Fibroblast of lung (primary cell): ENCODE measurements at regions not wholly inside any gene's neighbourhood (a gene's known extent, or its start where the extent isn't known, plus 50 kb on each side); places are given as distances from the start of the nearest gene placed in this dataset.

Source experiments
- DNase-seq, 2 donors: peaks; one replicate each; pipeline versions ENCODE4 v3.0.0 to v3.0.0-alpha.2; 2010; ENCODE audit warnings: low read depth in 2 of 2
- H2AFZ ChIP-seq: 2 replicates; pipeline ENCODE4 v1.5.1; 2012; ENCODE audit warnings: low read length, control low read depth, inconsistent platforms
- H3K27ac ChIP-seq: 2 replicates; pipeline ENCODE4 v1.5.1; 2011; ENCODE audit warnings: low read length, control low read depth; ENCODE audit not compliant: insufficient read depth
- H3K27me3 ChIP-seq: 2 replicates; pipeline ENCODE4 v1.5.1; 2011; ENCODE audit warnings: mild to moderate bottlenecking, low read length; ENCODE audit not compliant: control insufficient read depth, insufficient read depth
- H3K36me3 ChIP-seq: 2 replicates; pipeline ENCODE4 v1.5.1; 2011; ENCODE audit warnings: low read length; ENCODE audit not compliant: control insufficient read depth, insufficient read depth
- H3K4me1 ChIP-seq: 2 replicates; pipeline ENCODE4 v1.5.1; 2011; ENCODE audit warnings: low read length; ENCODE audit not compliant: control insufficient read depth, insufficient read depth; ENCODE audit errors: extremely low read depth
- H3K4me2 ChIP-seq: 2 replicates; pipeline ENCODE4 v1.5.1; 2011; ENCODE audit warnings: low read length, control low read depth; ENCODE audit not compliant: insufficient read depth; ENCODE audit errors: extremely low read depth
- H3K4me3 ChIP-seq, 4 experiments: fragments of 200-600 bp in 1 of 4; sonication (generic) in 1 of 4; replicated peaks in 1 of 4; 2 replicates each; pipeline ENCODE4 v1.5.1; 2011 to 2016; ENCODE audit warnings: low read length in 4 of 4, low read depth in 3 of 4, mild to moderate bottlenecking in 3 of 4, control low read depth in 2 of 4, inconsistent platforms in 1 of 4, mixed read lengths in 1 of 4; ENCODE audit not compliant: insufficient read depth in 1 of 4; ENCODE audit errors: control extremely low read depth in 1 of 4
- H3K79me2 ChIP-seq: 2 replicates; pipeline ENCODE4 v1.5.1; 2012; ENCODE audit warnings: mild to moderate bottlenecking, low read length, inconsistent platforms; ENCODE audit not compliant: control insufficient read depth, insufficient read depth
- H3K9ac ChIP-seq: 2 replicates; pipeline ENCODE4 v1.5.1; 2011; ENCODE audit warnings: mild to moderate bottlenecking, low read length, control low read depth; ENCODE audit not compliant: insufficient read depth
- H3K9me3 ChIP-seq: 2 replicates; pipeline ENCODE4 v1.5.1; 2012; ENCODE audit warnings: low read depth, low read length; ENCODE audit not compliant: control insufficient read depth, insufficient read depth
- H4K20me1 ChIP-seq: 2 replicates; pipeline ENCODE4 v1.5.1; 2011; ENCODE audit warnings: low read length; ENCODE audit not compliant: control insufficient read depth, insufficient read depth; ENCODE audit errors: extremely low read depth
- EZH2 ChIP-seq: IDR thresholded peaks from 2 replicates; pipeline ENCODE4 v1.5.1; 2012; ENCODE audit warnings: low read length, control low read depth, mild to moderate bottlenecking; ENCODE audit errors: missing control alignments
- TF ChIP-seq, protein P1 (sequence below), 2 donors: IDR thresholded peaks in 1 of 2; conservative IDR thresholded peaks in 1 of 2; 1 replicate in 1 of 2; 2 replicates in 1 of 2; pipeline ENCODE4 v1.5.1; 2011 to 2012; ENCODE audit warnings: low read length in 2 of 2, control low read depth in 1 of 2, inconsistent platforms in 1 of 2, low read depth in 1 of 2, mild to moderate bottlenecking in 1 of 2

DNA sequence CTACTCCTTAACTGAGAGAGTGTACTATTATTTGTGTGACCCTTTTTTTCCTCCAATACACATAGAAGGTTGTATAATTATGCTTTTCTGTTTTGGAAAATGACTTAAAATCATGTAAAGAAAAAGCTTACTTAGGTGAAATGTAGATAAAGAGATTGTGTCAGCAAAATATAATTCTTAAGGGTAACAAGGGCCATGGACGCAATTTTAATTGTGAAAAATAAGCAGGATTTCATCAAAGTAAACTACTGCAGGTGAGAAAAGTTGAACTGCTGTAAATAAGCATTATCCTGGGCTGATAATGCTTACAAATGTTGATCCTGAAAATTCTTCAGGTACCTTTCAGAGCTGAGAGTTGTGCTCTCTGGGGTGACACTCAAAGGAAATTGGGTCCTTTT lies 141.5 kb downstream of the RPIA start:
- H3K36me3 ChIP-seq: no peaks in the 10 kb centered on the region
- H3K4me2 ChIP-seq: no peak overlapping the region
- no peaks in the 10 kb centered on the region for H3K27me3 ChIP-seq
- H3K27ac ChIP-seq: no peak overlapping the region
- no peak for DNase-seq
- H3K4me1 ChIP-seq: no peaks in the 10 kb centered on the region
- no peak for TF ChIP-seq EZH2
- TF ChIP-seq, protein P1, sequence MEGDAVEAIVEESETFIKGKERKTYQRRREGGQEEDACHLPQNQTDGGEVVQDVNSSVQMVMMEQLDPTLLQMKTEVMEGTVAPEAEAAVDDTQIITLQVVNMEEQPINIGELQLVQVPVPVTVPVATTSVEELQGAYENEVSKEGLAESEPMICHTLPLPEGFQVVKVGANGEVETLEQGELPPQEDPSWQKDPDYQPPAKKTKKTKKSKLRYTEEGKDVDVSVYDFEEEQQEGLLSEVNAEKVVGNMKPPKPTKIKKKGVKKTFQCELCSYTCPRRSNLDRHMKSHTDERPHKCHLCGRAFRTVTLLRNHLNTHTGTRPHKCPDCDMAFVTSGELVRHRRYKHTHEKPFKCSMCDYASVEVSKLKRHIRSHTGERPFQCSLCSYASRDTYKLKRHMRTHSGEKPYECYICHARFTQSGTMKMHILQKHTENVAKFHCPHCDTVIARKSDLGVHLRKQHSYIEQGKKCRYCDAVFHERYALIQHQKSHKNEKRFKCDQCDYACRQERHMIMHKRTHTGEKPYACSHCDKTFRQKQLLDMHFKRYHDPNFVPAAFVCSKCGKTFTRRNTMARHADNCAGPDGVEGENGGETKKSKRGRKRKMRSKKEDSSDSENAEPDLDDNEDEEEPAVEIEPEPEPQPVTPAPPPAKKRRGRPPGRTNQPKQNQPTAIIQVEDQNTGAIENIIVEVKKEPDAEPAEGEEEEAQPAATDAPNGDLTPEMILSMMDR (conservative IDR thresholded peaks at IDR 0.05 in 1 of 2, IDR thresholded peaks at IDR 0.05 in 1 of 2; ENCODE audit: low read depth in 1 of 2, low read length in 2 of 2): no peak
- H3K9ac ChIP-seq: no peak overlapping the region
- no peak overlapping the region for H2AFZ ChIP-seq
- H3K79me2 ChIP-seq: no peaks in the 10 kb centered on the region
- H3K4me3 ChIP-seq: no peak overlapping the region
- no peaks in the 10 kb centered on the region for H3K9me3 ChIP-seq
- H4K20me1 ChIP-seq: no peaks in the 10 kb centered on the region

DNA sequence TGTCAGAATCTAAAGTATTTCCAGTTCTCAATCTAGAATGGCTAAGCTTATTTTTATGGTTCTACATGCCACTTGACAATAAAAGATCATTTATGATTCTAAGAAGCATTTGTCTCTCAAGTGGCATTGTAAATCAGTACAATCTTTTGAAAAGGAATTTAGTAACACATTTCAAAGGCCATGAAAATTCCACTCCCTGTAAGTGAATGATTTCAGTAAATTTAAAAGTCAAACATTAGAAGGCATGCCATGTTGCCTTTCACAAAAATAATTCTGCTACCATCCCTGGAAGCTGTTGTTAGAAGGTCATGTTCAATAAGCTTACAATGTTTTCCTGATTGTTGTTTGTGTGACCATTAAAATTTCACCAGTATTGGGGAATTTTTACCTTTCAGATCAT lies 142.9 kb downstream of the RPIA start:
- Histone ChIP-seq H3K36me3 (no peaks in the 10 kb centered on the region), H3K9ac (no peak overlapping the region), H3K27ac (no peak overlapping the region), H3K79me2 (no peaks in the 10 kb centered on the region), H3K4me2 (no peak overlapping the region), H2AFZ (no peak overlapping the region), H3K9me3 (no peaks in the 10 kb centered on the region), H4K20me1 (no peaks in the 10 kb centered on the region), H3K4me3 (no peak overlapping the region), H3K27me3 (no peaks in the 10 kb centered on the region), H3K4me1 (no peaks in the 10 kb centered on the region)
- DNase-seq: no peak
- no peak for TF ChIP-seq EZH2
- TF ChIP-seq, protein P1 (conservative IDR thresholded peaks at IDR 0.05 in 1 of 2, IDR thresholded peaks at IDR 0.05 in 1 of 2; ENCODE audit: low read depth in 1 of 2, low read length in 2 of 2): no peak

DNA sequence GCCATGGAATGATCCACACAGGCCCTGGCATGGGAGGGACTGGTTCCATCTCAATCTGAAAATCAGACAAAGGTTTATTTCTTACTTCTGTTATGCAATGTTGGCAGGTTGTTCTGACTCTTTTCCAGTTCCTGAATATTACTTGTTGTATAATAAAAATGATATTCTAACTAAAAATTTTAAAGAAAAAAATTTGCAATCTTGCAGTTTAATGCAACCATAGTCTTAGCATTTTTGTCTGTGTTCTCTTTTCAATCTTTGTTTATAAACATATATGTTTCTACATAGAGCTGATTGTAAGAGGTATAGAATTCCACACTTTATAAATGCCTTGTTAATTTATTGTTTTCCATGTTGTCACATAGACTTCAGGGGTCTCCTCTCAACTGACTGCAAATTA lies 143.4 kb downstream of the RPIA start:
- no peaks in the 10 kb centered on the region for H3K79me2 ChIP-seq
- no peak for TF ChIP-seq EZH2
- TF ChIP-seq, protein P1 (conservative IDR thresholded peaks at IDR 0.05 in 1 of 2, IDR thresholded peaks at IDR 0.05 in 1 of 2; ENCODE audit: low read depth in 1 of 2, low read length in 2 of 2): no peak
- no peaks in the 10 kb centered on the region for H3K36me3 ChIP-seq
- no peak overlapping the region for H2AFZ ChIP-seq
- H3K4me2 ChIP-seq: no peak overlapping the region
- H3K27me3 ChIP-seq: no peaks in the 10 kb centered on the region
- no peak overlapping the region for H3K4me3 ChIP-seq
- H3K4me1 ChIP-seq: no peaks in the 10 kb centered on the region
- DNase-seq: no peak
- H3K9ac ChIP-seq: no peak overlapping the region
- no peak overlapping the region for H3K27ac ChIP-seq
- H4K20me1 ChIP-seq: no peaks in the 10 kb centered on the region
- no peaks in the 10 kb centered on the region for H3K9me3 ChIP-seq
